ENCODE measurements at regions not wholly inside any gene's neighbourhood (a gene's known extent, or its start where the extent isn't known, plus 50 kb on each side); places are given as distances from the start of the nearest gene placed in this dataset.

DNA sequence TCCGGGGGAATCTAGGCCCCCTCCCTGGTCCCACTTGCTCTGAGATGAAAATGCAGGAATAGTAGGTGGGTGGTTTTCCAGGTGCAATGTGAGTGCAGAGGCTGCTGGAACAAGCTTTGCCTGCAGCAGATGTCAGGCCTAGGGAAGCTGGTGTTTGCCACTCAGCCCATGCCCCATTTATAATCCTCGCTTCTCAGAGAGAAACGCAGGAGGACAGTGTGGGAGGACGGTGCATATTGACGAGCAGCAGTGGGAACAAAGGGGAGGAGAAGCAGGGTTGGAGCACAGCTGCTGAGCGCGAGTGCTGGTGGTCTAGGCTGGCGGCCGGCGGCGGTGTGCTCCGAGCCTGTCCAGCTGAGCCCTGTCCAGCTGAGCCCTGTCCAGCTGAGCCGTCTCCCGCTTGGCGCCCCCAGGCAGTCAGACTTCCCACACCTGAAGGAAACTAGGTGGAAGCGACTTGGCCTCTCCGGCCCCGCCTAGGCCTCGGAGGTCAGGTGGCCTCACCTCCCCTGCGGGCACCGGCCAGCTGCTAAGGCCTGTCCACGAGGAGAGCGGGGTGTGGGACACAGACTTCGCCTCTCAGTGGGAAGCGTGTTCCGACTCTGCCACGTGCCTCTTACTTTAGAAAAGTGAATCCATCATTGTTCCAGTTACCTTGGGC is 49.7 kb upstream of the FRMD1 start:
- Histone ChIP-seq H3K4me2 (ENCODE audit: low read length, poor library complexity, severe bottlenecking) (no peak overlapping the region), H3K4ac (ENCODE audit: low read depth in 1 of 2, low read length in 2 of 2) (no peak overlapping the region), H4K8ac (ENCODE audit: low read length) (no peak overlapping the region), H2BK5ac (ENCODE audit: low read depth, low read length, poor library complexity, severe bottlenecking) (no peak overlapping the region), H2BK120ac (ENCODE audit: low read depth, low read length) (no peak overlapping the region), H2AFZ (ENCODE audit: low read depth, low read length) (no peak overlapping the region), H3K27ac (ENCODE audit: low read length, poor library complexity, severe bottlenecking) (no peak overlapping the region), H3K9ac (ENCODE audit: low read length) (no peak overlapping the region), H3K79me1 (replicated peaks; ENCODE audit: low read length, poor library complexity, severe bottlenecking) (no peaks in the 10 kb centered on the region), H3K14ac (ENCODE audit: low read length in 2 of 2) (no peak overlapping the region), H3K27me3 (ENCODE audit: control insufficient read depth in 1 of 2, insufficient read depth in 1 of 2, low read length in 2 of 2) (peaks cover 41 to 49% of the 10 kb centered on the region in 2 experiments), H3K4me3 (ENCODE audit: insufficient read depth in 1 of 2, low read depth in 1 of 2, low read length in 2 of 2) (no peak overlapping the region), H3K23ac (ENCODE audit: low read length in 2 of 2) (no peak overlapping the region), H3K4me1 (ENCODE audit: control insufficient read depth, insufficient read depth, low read depth, low read length) (peaks cover 13% of the 10 kb centered on the region), H2BK15ac (ENCODE audit: low read depth, poor library complexity, severe bottlenecking) (no peak overlapping the region), H3K36me3 (ENCODE audit: control insufficient read depth in 1 of 2, insufficient read depth in 2 of 2, low read depth in 1 of 2, low read length in 2 of 2) (no peaks in the 10 kb centered on the region), H2AK5ac (ENCODE audit: low read length, severe bottlenecking) (no peak overlapping the region), H3K9me3 (ENCODE audit: control insufficient read depth, low read length) (no peaks in the 10 kb centered on the region), H4K91ac (ENCODE audit: low read length) (no peak overlapping the region), H3K18ac (ENCODE audit: low read depth in 1 of 2, low read length in 2 of 2) (no peak overlapping the region), H2BK12ac (ENCODE audit: low read length in 2 of 2) (no peak overlapping the region)
- DNase-seq, result no peak
- WGBS, result 93% methylated on average over 27 of the region's 27 CpGs
